ENCODE measurements at regions not wholly inside any gene's neighbourhood (a gene's known extent, or its start where the extent isn't known, plus 50 kb on each side); places are given as distances from the start of the nearest gene placed in this dataset.

- Histone ChIP-seq H3K27me3 (no peaks in the 10 kb centered on the region), H3K9me3 (replicated peaks in 1 of 11) (no peaks in the 10 kb centered on the region), H3K4me2 (no peak overlapping the region), H3K4me1 (peaks cover 12 to 22% (median 17%) of the 10 kb centered on the region in 10 experiments), H3K9ac (no peak overlapping the region), H3K36me3 (peaks cover 0 to 4% (median 0%) of the 10 kb centered on the region in 11 experiments; a peak in 1 of 22 replicates), H4K20me1 (peaks cover 0 to 28% (median 0%) of the 10 kb centered on the region in 11 experiments; a peak in 4 of 22 replicates), H3K4me3 (no peak overlapping the region), H3K27ac (no peak overlapping the region)
- no peak for TF ChIP-seq Cebpa-rat (IDR thresholded peaks at IDR 0.05)
Measured at GRCh38 chr10:52701647-52702046, 70.9 kb downstream of the MBL2 start.

- Histone ChIP-seq H3K4me1 (peaks cover 12 to 22% (median 17%) of the 10 kb centered on the region in 10 experiments), H3K27ac (no peak overlapping the region; a peak in 1 of 22 replicates), H4K20me1 (peaks cover 0 to 21% (median 0%) of the 10 kb centered on the region in 11 experiments; a peak in 5 of 22 replicates)
Measured at GRCh38 chr10:52703451-52703850, 69.1 kb downstream of the MBL2 start.

DNA sequence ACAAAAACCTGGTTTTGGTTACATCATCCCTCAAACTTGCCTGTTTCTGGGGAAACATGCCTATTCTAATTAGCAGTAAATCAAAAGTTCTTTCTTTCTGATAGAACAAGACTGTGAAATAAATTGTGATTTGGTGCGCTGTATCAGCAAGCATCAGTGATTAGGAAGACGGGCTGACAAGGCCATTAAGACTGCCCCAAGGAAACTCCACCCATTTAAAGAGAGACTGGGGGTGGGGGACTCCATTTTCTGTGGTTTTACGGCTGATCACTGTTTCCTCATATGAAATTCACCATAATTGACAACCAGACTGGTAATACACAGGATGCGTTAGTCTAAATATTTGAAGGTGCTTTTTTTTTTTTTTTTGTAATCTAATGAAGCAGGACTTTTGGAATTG is 68.7 kb downstream of the MBL2 start:
- Histone ChIP-seq H3K4me2 (peak overlapping the region; percentile 10 to 60 (median 45); a peak in 21 of 22 replicates), H3K27me3 (no peaks in the 10 kb centered on the region), H3K4me3 (no peak overlapping the region), H3K9me3 (replicated peaks in 1 of 11) (no peaks in the 10 kb centered on the region), H3K4me1 (peaks cover 12 to 22% (median 17%) of the 10 kb centered on the region in 10 experiments), H3K36me3 (peaks cover 0 to under 1% (median 0%) of the 10 kb centered on the region in 11 experiments; a peak in 1 of 22 replicates), H3K9ac (no peak overlapping the region), H4K20me1 (peaks cover 0 to 21% (median 0%) of the 10 kb centered on the region in 11 experiments; a peak in 4 of 22 replicates), H3K27ac (no peak overlapping the region; a peak in 1 of 22 replicates)
- TF ChIP-seq Cebpa-rat (IDR thresholded peaks at IDR 0.05) = no peak

More at GRCh38 chr10:52703451-52703850, 69.1 kb downstream of the MBL2 start:
- Histone ChIP-seq H3K27me3 (no peaks in the 10 kb centered on the region), H3K9me3 (replicated peaks in 1 of 11) (no peaks in the 10 kb centered on the region), H3K9ac (no peak overlapping the region), H3K36me3 (no peaks in the 10 kb centered on the region; a peak in 1 of 22 replicates), H3K4me2 (peak overlapping the region in 10 of 11 experiments; percentile 10 to 60 (median 44); a peak in 16 of 22 replicates), H3K4me3 (no peak overlapping the region)
- no peak for TF ChIP-seq Cebpa-rat (IDR thresholded peaks at IDR 0.05)

- H3K4me3 ChIP-seq = no peak overlapping the region
- H3K27ac ChIP-seq = no peak overlapping the region
- no peak overlapping the region for H3K9ac ChIP-seq
- no peaks in the 10 kb centered on the region for H3K27me3 ChIP-seq
- peaks cover 0 to 5% (median 0%) of the 10 kb centered on the region in 11 experiments; a peak in 1 of 22 replicates for H3K36me3 ChIP-seq
- H3K9me3 ChIP-seq (replicated peaks in 1 of 11) = no peaks in the 10 kb centered on the region
- peaks cover 0 to 21% (median 0%) of the 10 kb centered on the region in 11 experiments; a peak in 4 of 22 replicates for H4K20me1 ChIP-seq
- H3K4me1 ChIP-seq = peaks cover 12 to 22% (median 17%) of the 10 kb centered on the region in 10 experiments
- H3K4me2 ChIP-seq = no peak overlapping the region
- no peak for TF ChIP-seq Cebpa-rat (IDR thresholded peaks at IDR 0.05)
Measured at GRCh38 chr10:52706332-52707070, 66.1 kb downstream of the MBL2 start.
